Rectal smooth muscle tissue (tissue), 1 donor: ENCODE measurements at regions not wholly inside any gene's neighbourhood (a gene's known extent, or its start where the extent isn't known, plus 50 kb on each side); places are given as distances from the start of the nearest gene placed in this dataset.
"Not testable (repeated sequence)": the region's sequence is repeated elsewhere in the genome, so short reads cannot be mapped to it uniquely, and the experiment has no call there.

Experiments used
- H3K27ac ChIP-seq: one replicate; pipeline ENCODE4 v1.7.0; 2013; ENCODE audit warnings: low read depth, low read length, inconsistent platforms
- H3K27me3 ChIP-seq: one replicate; pipeline ENCODE4 v1.7.0; 2013; ENCODE audit warnings: low read length; ENCODE audit not compliant: control insufficient read depth, insufficient read depth
- H3K36me3 ChIP-seq: one replicate; pipeline ENCODE4 v1.7.0; 2013; ENCODE audit warnings: low read length; ENCODE audit not compliant: control insufficient read depth, insufficient read depth
- H3K4me1 ChIP-seq: one replicate; pipeline ENCODE4 v1.7.0; 2013; ENCODE audit warnings: low read length; ENCODE audit not compliant: control insufficient read depth, insufficient read depth
- H3K4me3 ChIP-seq: one replicate; pipeline ENCODE4 v1.7.0; 2013; ENCODE audit warnings: low read length
- H3K9ac ChIP-seq: one replicate; pipeline ENCODE4 v1.7.0; 2013; ENCODE audit warnings: low read length

GRCh38 chr7:150003973-150004372 lies 130.2 kb downstream of the ATP6V0E2 start:
- H3K27me3 ChIP-seq, result not testable (repeated sequence)

GRCh38 chr7:150004843-150005242 lies 131.1 kb downstream of the ATP6V0E2 start:
- not testable (repeated sequence) for H3K4me1 ChIP-seq, H3K27me3 ChIP-seq, H3K27ac ChIP-seq, H3K9ac ChIP-seq, H3K4me3 ChIP-seq, H3K36me3 ChIP-seq

More at GRCh38 chr7:150003973-150004372, 130.2 kb downstream of the ATP6V0E2 start:
- H3K4me3 ChIP-seq, H3K36me3 ChIP-seq, H3K4me1 ChIP-seq, H3K27ac ChIP-seq, H3K9ac ChIP-seq: not testable (repeated sequence)

GRCh38 chr7:150009620-150010303 lies 136.0 kb downstream of the ATP6V0E2 start:
- not testable (repeated sequence) for H3K4me1 ChIP-seq, H3K4me3 ChIP-seq, H3K27me3 ChIP-seq, H3K27ac ChIP-seq, H3K36me3 ChIP-seq, H3K9ac ChIP-seq

GRCh38 chr7:150016651-150017189 lies 143.0 kb downstream of the ATP6V0E2 start:
- not testable (repeated sequence) for H3K27me3 ChIP-seq

GRCh38 chr7:150020210-150020609 lies 146.4 kb downstream of the ATP6V0E2 start:
- H3K4me3 ChIP-seq, H3K27ac ChIP-seq, H3K4me1 ChIP-seq, H3K36me3 ChIP-seq, H3K9ac ChIP-seq, H3K27me3 ChIP-seq: not testable (repeated sequence)

More at GRCh38 chr7:150016651-150017189, 143.0 kb downstream of the ATP6V0E2 start:
- H3K9ac ChIP-seq, H3K4me1 ChIP-seq, H3K27ac ChIP-seq, H3K4me3 ChIP-seq, H3K36me3 ChIP-seq: not testable (repeated sequence)

GRCh38 chr7:150024550-150025490 lies 151.1 kb downstream of the ATP6V0E2 start:
- H3K36me3 ChIP-seq, result not testable (repeated sequence)

GRCh38 chr7:150025802-150026201 lies 152.0 kb downstream of the ATP6V0E2 start:
- not testable (repeated sequence) for H3K27ac ChIP-seq, H3K4me1 ChIP-seq, H3K27me3 ChIP-seq, H3K4me3 ChIP-seq, H3K36me3 ChIP-seq, H3K9ac ChIP-seq

More at GRCh38 chr7:150024550-150025490, 151.1 kb downstream of the ATP6V0E2 start:
- not testable (repeated sequence) for H3K9ac ChIP-seq, H3K27ac ChIP-seq, H3K4me1 ChIP-seq, H3K4me3 ChIP-seq, H3K27me3 ChIP-seq

GRCh38 chr7:150028344-150029012 lies 154.7 kb downstream of the ATP6V0E2 start:
- not testable (repeated sequence) for H3K9ac ChIP-seq, H3K27ac ChIP-seq, H3K36me3 ChIP-seq, H3K27me3 ChIP-seq, H3K4me1 ChIP-seq, H3K4me3 ChIP-seq

GRCh38 chr7:150029013-150029389 lies 155.2 kb downstream of the ATP6V0E2 start:
- H3K27me3 ChIP-seq, H3K4me3 ChIP-seq, H3K4me1 ChIP-seq, H3K9ac ChIP-seq, H3K27ac ChIP-seq, H3K36me3 ChIP-seq: not testable (repeated sequence)

GRCh38 chr7:150031733-150032132 lies 158.0 kb downstream of the ATP6V0E2 start:
- not testable (repeated sequence) for H3K36me3 ChIP-seq, H3K4me3 ChIP-seq, H3K4me1 ChIP-seq, H3K27me3 ChIP-seq, H3K27ac ChIP-seq, H3K9ac ChIP-seq

- H3K9ac ChIP-seq, H3K4me1 ChIP-seq, H3K27me3 ChIP-seq, H3K4me3 ChIP-seq, H3K27ac ChIP-seq, H3K36me3 ChIP-seq: not testable (repeated sequence)
Measured at GRCh38 chr7:150033711-150034110, 159.9 kb downstream of the ATP6V0E2 start.

- not testable (repeated sequence) for H3K9ac ChIP-seq, H3K4me3 ChIP-seq, H3K36me3 ChIP-seq, H3K27me3 ChIP-seq, H3K27ac ChIP-seq, H3K4me1 ChIP-seq
Measured at GRCh38 chr7:150035769-150036168, 162.0 kb downstream of the ATP6V0E2 start.
